ENCODE measurements at regions not wholly inside any gene's neighbourhood (a gene's known extent, or its start where the extent isn't known, plus 50 kb on each side); places are given as distances from the start of the nearest gene placed in this dataset.
"Not testable (repeated sequence)": the region's sequence is repeated elsewhere in the genome, so short reads cannot be mapped to it uniquely, and the experiment has no call there.

GRCh38 chr1:96596226-96596922, 125.2 kb upstream of the PTBP2 start:
- ATAC-seq: peak; percentile 34 to 59
- H3K27ac Mint-ChIP-seq: no peak overlapping the region

DNA sequence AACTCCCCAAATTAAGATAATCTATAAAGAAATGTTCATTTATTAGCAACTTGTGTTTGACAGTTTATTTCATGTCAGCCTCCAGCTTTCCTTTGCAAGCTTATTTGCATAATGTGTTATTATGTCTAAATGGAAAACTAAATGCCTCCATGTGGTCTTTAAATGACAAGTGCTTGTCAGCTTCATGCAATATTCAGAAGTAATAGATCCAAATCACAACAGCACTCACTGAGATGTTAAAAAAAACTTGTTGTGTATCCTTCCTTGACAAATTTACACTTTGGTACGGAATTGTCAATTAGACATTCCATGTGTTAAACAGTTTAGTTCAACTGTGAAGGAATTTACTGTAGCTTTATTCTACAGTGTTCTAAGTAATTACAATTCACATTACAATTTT, 124.4 kb upstream of the PTBP2 start:
- ATAC-seq (no peak), DNase-seq (ENCODE audit: low spot score in 2 of 2) (no peak)
- Mint-ChIP-seq H3K36me3 (no peaks in the 10 kb centered on the region), H3K9me3 (peaks cover 5 to 6% of the 10 kb centered on the region in 2 donors), H3K27ac (no peak overlapping the region)

More at GRCh38 chr1:96596226-96596922, 125.2 kb upstream of the PTBP2 start:
- H3K9me3 Mint-ChIP-seq: peaks cover 5 to 6% of the 10 kb centered on the region in 2 donors
- H3K36me3 Mint-ChIP-seq: no peaks in the 10 kb centered on the region
- peak in 1 of 2 donors; percentile 19 for DNase-seq (ENCODE audit: low spot score in 2 of 2)

DNA sequence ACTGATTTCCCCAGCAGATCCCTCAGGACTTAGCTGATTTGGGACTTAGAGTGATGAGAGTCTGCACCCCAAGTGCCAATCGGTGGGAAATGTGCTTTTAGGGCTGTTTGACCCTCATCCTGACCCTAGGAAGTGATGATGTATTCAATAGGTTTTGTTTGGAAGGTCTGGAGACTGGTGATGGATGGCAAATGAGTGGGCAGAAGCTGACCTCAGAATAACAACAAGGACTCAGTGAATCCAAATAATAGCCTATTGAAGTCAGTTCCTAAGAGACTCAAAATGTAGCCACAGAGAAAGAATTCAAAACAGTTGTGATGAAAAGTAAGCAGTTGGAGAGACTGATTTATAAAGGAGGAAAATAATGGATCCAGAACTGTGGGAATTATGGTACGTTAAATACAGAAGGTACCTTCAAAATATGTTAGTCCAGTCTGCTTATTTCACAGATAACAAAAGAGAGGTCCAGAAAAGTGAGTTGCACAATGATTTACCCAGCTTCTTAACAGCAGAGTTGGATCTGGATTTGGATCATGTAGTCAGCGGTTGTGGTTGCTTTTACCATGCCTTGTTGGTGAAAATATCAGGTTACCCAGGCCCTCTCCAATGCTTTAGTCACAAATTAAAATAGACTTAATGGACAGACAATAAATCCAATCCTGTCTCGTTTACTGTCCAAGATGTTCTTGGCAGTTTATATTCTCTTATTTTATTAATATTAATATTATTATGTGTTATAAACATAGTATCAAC, 123.0 kb upstream of the PTBP2 start:
- no peak for ATAC-seq
- Mint-ChIP-seq H3K9me3 (peaks cover 0 to 3% of the 10 kb centered on the region in 2 donors), H3K36me3 (no peaks in the 10 kb centered on the region), H3K27ac (no peak overlapping the region)
- DNase-seq (ENCODE audit: low spot score in 2 of 2): no peak

DNA sequence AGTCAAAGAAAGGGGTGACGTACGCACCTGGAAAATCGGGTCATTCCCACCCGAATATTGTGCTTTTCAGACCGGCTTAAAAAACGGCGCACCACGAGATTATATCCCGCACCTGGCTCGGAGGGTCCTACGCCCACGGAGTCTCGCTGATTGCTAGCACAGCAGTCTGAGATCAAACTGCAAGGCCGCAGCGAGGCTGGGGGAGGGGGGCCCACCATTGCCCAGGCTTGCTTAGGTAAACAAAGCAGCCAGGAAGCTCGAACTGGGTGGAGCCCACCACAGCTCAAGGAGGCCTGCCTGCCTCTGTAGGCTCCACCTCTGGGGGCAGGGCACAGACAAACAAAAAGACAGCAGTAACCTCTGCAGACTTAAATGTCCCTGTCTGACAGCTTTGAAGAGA, 117.0 kb upstream of the PTBP2 start:
- ATAC-seq; H3K27ac Mint-ChIP-seq; DNase-seq (ENCODE audit: low spot score in 2 of 2): not testable (repeated sequence)

DNA sequence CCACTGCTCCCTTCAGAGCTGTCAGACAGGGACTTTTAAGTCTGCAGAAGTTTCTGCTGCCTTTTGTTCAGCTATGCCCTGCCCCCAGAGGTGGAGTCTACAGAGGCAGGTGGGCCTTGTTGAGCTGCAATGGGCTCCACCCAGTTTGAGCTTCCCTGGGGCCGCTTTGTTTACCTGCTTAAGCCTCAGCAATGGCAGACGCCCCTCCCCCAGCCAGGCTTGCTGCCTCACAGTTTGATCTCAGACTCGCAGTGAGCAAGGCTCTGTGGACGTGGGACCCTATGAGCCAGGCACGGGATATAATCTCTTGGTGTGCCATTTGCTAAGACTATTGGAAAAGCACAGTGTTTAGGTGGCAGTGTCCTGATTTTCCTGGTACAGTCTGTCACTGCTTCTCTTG, 104.2 kb upstream of the PTBP2 start:
- not testable (repeated sequence) for H3K27ac Mint-ChIP-seq; DNase-seq (ENCODE audit: low spot score in 2 of 2); ATAC-seq
- Mint-ChIP-seq H3K9me3 (peaks cover 5 to 12% of the 10 kb centered on the region in 2 donors), H3K36me3 (peaks cover 0 to 11% of the 10 kb centered on the region in 2 donors)

More for the DNA sequence above, 117.0 kb upstream of the PTBP2 start:
- H3K36me3 Mint-ChIP-seq, H3K9me3 Mint-ChIP-seq: not testable (repeated sequence)

DNA sequence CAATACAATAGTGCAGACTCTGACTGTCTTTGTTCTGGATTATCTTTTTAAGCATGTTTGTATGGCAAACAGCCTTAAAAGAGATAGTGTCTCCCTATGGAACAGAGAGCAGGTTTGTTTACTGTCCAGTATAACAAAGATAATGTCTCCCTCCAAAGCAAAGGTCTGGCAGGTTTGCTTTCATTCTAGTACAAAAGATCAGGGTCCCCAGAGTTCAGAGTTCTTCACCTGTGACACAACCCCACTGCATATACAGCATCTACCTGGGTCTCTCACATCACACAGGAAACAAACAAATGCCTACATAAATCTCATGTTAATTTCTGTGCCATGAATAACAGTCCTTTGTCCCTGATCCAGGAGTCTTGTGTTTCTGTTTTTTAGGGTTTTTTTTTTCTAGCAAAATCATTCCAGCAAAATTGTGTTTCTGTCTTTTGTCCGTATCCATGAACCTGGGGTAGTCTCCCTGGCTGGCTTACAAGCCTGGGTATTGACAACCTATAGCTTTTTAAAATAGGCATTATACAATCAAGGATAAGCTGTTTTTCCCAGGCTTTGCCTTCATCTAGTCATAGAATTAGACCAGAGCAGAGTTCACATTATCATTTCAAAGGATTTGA, 89.4 kb upstream of the PTBP2 start:
- Mint-ChIP-seq H3K9me3 (no peaks in the 10 kb centered on the region), H3K36me3 (no peaks in the 10 kb centered on the region), H3K27ac (no peak overlapping the region)
- no peak for ATAC-seq
- DNase-seq (ENCODE audit: low spot score in 2 of 2): no peak

- no peak for ATAC-seq
- DNase-seq (ENCODE audit: low spot score in 2 of 2): no peak
- H3K9me3 Mint-ChIP-seq: no peaks in the 10 kb centered on the region
- H3K27ac Mint-ChIP-seq: no peak overlapping the region
- H3K36me3 Mint-ChIP-seq: no peaks in the 10 kb centered on the region
These were observed 87.9 kb upstream of the PTBP2 start for GRCh38 chr1:96633695-96634094.

DNA sequence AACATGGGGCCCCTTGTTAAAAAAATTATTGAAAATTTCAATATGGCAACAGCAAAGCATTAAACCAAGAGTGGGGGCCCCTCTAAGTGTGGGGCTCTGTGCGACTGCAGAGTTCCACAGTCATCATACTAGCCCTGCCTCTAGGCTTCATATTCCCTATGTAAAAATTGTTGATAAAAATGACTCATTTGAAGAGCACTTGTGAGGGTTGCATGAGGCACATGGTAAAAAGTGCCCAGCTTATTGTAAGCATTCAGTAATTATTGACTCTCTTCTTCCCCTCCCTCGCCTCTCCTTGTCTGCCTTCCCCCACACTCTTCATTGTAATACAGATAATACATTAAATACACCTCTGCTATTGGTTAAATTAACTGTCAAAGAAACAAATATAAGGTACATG, 86.7 kb upstream of the PTBP2 start:
- Mint-ChIP-seq H3K27ac (no peak overlapping the region), H3K9me3 (no peaks in the 10 kb centered on the region), H3K36me3 (no peaks in the 10 kb centered on the region)
- DNase-seq (ENCODE audit: low spot score in 2 of 2): no peak
- ATAC-seq: no peak

DNA sequence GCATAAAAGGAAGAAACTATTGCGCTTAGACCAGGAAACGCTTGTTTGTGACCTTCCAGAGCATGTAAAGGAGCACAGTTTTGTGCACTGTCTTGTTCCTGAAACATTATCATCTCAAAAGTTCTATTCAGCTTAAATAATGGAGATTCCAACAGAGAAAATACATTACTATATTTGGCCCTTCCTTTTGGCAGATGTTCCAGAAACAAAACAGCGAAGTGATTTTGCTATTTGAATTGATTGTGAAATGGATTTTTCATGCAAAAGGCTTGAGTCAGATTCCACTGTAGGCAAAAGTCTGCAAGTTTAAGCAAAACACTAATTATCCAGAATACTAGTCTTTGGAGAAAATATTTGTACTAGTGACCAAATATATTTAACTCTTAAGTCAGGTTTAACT, 80.3 kb upstream of the PTBP2 start:
- no peak overlapping the region for H3K27ac Mint-ChIP-seq
- H3K9me3 Mint-ChIP-seq: no peaks in the 10 kb centered on the region
- no peak for DNase-seq (ENCODE audit: low spot score in 2 of 2)
- no peaks in the 10 kb centered on the region for H3K36me3 Mint-ChIP-seq
- ATAC-seq: no peak

DNA sequence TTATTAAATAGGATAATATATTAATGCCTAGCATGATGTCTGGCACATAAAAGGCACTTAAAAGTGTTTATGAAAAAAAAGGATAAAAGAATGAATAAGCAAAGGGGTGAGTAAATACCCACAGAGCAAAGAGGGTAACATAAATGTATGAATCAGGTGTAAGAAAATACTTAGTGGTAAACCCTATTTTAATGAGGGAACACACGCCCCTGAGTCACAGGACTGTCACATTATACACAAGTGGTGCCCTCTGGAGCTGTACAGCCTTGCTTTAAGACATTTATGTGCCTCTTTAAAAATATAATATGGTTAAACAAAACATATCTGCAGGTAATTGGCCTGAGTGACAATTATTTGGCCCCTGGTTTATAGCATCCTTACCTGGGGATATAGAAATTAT, 78.1 kb upstream of the PTBP2 start:
- Mint-ChIP-seq H3K9me3 (no peaks in the 10 kb centered on the region), H3K27ac (no peak overlapping the region), H3K36me3 (no peaks in the 10 kb centered on the region)
- ATAC-seq: no peak
- DNase-seq (ENCODE audit: low spot score in 2 of 2): no peak

DNA sequence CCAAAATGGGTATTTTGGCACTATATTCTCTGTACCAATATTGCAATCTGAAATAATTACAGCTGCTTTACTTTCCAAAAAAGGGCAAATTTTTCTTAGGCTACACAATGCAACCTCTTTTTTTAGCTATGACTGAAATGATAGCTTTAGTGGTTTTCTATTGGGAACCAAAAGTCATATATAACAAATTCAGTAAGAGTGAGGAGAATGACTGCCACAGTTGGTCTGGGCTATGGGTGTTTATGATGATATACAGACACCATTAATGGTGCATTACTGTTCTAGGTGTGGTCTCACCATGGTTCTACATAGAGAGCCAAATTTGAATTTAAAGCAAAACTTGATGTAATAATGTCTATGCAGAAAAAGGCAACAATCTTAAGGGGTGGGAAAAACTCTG, 72.3 kb upstream of the PTBP2 start:
- peaks cover 4 to 15% of the 10 kb centered on the region in 2 donors for H3K9me3 Mint-ChIP-seq
- DNase-seq (ENCODE audit: low spot score in 2 of 2): no peak
- ATAC-seq: no peak
- peaks cover 0 to 11% of the 10 kb centered on the region in 2 donors for H3K36me3 Mint-ChIP-seq
- H3K27ac Mint-ChIP-seq: no peak overlapping the region

- Mint-ChIP-seq H3K9me3 (peaks cover 4 to 15% of the 10 kb centered on the region in 2 donors), H3K36me3 (peaks cover 0 to 11% of the 10 kb centered on the region in 2 donors), H3K27ac (no peak overlapping the region)
- ATAC-seq: no peak
- no peak for DNase-seq (ENCODE audit: low spot score in 2 of 2)
These were observed 70.1 kb upstream of the PTBP2 start for GRCh38 chr1:96651517-96651916.

DNA sequence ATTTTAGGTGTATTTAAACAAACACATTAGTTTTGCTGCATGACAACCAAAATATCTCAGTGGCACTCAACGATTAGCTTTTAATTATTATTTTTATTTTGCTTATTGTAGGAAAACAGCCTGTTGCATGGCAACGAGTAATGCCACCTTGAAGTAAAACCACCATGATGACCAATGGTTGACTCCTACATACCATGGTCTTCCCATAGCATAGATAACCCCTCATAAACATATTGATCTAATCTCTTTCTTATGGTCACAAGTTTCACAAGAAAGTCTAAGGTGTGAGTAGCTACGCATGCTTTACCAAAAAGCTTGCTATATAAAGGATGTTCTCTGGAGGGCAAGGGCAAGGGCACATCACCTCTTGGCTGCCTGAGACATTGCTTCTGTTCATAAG, 61.5 kb upstream of the PTBP2 start:
- ATAC-seq (no peak), DNase-seq (ENCODE audit: low spot score in 2 of 2) (no peak)
- H3K36me3 Mint-ChIP-seq: peaks cover 0 to 5% of the 10 kb centered on the region in 2 donors
- no peak overlapping the region for H3K27ac Mint-ChIP-seq
- peaks cover 5 to 8% of the 10 kb centered on the region in 2 donors for H3K9me3 Mint-ChIP-seq

- H3K9me3 Mint-ChIP-seq: peaks cover 5 to 8% of the 10 kb centered on the region in 2 donors
- no peak overlapping the region for H3K27ac Mint-ChIP-seq
- DNase-seq (ENCODE audit: low spot score in 2 of 2): no peak
- peaks cover 0 to 5% of the 10 kb centered on the region in 2 donors for H3K36me3 Mint-ChIP-seq
- ATAC-seq: no peak
These were observed 61.1 kb upstream of the PTBP2 start for GRCh38 chr1:96660503-96660902.

Data from activated naive CD4-positive, alpha-beta T cell treated with anti-CD3 and anti-CD28 coated beads, Interleukin-2, amount 50 U/mL, for 72 hours (primary cell).